ENCODE measurements at regions not wholly inside any gene's neighbourhood (a gene's known extent, or its start where the extent isn't known, plus 50 kb on each side); places are given as distances from the start of the nearest gene placed in this dataset.

DNA sequence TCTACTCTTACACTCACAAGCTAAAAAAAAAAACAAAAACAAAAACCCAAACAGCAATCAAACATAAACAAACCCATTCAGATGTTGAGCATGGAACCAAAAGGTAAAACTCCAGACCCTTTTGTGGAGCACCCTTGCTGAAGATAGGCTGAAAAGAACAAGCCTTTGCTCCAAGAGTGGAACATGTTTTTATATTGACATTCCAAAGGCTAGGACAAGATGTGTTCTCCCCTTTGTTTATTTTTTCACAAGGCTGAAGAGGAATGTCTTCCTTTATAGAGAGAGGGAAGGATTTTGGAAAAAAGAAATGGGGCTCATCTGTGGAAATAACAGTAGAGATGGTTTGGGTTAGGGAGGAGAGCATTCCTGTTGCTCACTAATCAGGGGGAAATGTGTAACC lies 87.2 kb upstream of the ELMO1 start:
- TF ChIP-seq, protein P1, sequence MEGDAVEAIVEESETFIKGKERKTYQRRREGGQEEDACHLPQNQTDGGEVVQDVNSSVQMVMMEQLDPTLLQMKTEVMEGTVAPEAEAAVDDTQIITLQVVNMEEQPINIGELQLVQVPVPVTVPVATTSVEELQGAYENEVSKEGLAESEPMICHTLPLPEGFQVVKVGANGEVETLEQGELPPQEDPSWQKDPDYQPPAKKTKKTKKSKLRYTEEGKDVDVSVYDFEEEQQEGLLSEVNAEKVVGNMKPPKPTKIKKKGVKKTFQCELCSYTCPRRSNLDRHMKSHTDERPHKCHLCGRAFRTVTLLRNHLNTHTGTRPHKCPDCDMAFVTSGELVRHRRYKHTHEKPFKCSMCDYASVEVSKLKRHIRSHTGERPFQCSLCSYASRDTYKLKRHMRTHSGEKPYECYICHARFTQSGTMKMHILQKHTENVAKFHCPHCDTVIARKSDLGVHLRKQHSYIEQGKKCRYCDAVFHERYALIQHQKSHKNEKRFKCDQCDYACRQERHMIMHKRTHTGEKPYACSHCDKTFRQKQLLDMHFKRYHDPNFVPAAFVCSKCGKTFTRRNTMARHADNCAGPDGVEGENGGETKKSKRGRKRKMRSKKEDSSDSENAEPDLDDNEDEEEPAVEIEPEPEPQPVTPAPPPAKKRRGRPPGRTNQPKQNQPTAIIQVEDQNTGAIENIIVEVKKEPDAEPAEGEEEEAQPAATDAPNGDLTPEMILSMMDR (IDR thresholded peaks at IDR 0.05) = no peak
- H3K36me3 Mint-ChIP-seq (ENCODE audit: unreplicated experiment) = no peaks in the 10 kb centered on the region
- no peaks in the 10 kb centered on the region for H3K4me1 Mint-ChIP-seq (ENCODE audit: unreplicated experiment)
- H3K27me3 Mint-ChIP-seq (ENCODE audit: unreplicated experiment) = no peaks in the 10 kb centered on the region
- H3K27ac Mint-ChIP-seq (ENCODE audit: unreplicated experiment) = no peak overlapping the region
- H3K4me3 Mint-ChIP-seq (ENCODE audit: unreplicated experiment) = no peak overlapping the region
- peaks cover 9% of the 10 kb centered on the region for H3K9me3 Mint-ChIP-seq (ENCODE audit: unreplicated experiment)
- DNase-seq (ENCODE audit: extremely low spot score, unreplicated experiment) = no peak

DNA sequence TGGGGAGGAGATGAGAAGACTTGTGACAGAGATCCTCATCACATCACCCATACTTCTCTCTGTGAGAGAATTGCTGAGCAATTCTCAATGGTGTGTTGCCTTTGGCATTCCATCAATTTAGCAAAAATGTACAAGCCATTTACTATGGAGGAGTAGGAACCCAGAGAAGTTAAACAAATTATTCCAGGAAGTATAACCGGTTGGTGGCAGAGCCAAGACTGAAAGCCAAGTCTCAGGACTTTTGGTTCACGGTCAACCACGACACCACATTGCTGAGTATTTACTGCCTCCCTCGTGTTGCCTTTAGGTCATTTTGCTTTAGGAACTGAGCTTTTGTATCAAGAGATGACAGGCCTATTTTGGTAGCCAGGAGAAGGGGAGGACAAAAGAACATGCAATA lies 88.0 kb upstream of the ELMO1 start:
- Mint-ChIP-seq H3K9me3 (ENCODE audit: unreplicated experiment) (peaks cover 9% of the 10 kb centered on the region), H3K27me3 (ENCODE audit: unreplicated experiment) (no peaks in the 10 kb centered on the region), H3K27ac (ENCODE audit: unreplicated experiment) (no peak overlapping the region), H3K36me3 (ENCODE audit: unreplicated experiment) (no peaks in the 10 kb centered on the region), H3K4me3 (ENCODE audit: unreplicated experiment) (no peak overlapping the region), H3K4me1 (ENCODE audit: unreplicated experiment) (no peaks in the 10 kb centered on the region)
- TF ChIP-seq, protein P1 (IDR thresholded peaks at IDR 0.05) = no peak
- DNase-seq (ENCODE audit: extremely low spot score, unreplicated experiment) = no peak

DNA sequence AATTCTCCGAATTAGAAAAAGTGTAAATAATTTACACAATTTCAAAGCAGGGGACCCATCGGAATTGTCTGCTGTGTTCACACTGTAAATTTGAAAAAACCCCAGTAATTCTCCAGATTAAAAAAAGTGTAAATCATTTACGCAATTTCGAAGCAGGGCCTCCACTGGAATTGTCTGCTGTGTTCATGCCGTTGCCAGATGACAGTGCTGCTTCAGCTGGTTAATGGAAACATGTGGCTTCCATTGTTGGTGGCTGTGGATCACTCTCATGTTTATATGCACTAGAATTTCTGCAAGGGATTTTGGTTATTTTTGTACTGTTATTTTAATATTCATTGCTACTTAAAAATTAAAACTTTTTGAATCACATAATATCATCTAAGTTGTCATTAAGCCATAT lies 88.8 kb upstream of the ELMO1 start:
- no peaks in the 10 kb centered on the region for H3K36me3 Mint-ChIP-seq (ENCODE audit: unreplicated experiment)
- H3K27me3 Mint-ChIP-seq (ENCODE audit: unreplicated experiment) = no peaks in the 10 kb centered on the region
- H3K27ac Mint-ChIP-seq (ENCODE audit: unreplicated experiment) = no peak overlapping the region
- no peak for DNase-seq (ENCODE audit: extremely low spot score, unreplicated experiment)
- TF ChIP-seq, protein P1 (IDR thresholded peaks at IDR 0.05) = no peak
- H3K4me3 Mint-ChIP-seq (ENCODE audit: unreplicated experiment) = no peak overlapping the region
- H3K9me3 Mint-ChIP-seq (ENCODE audit: unreplicated experiment) = peaks cover 9% of the 10 kb centered on the region
- H3K4me1 Mint-ChIP-seq (ENCODE audit: unreplicated experiment) = no peaks in the 10 kb centered on the region

- H3K4me3 Mint-ChIP-seq (ENCODE audit: unreplicated experiment) = no peak overlapping the region
- no peaks in the 10 kb centered on the region for H3K36me3 Mint-ChIP-seq (ENCODE audit: unreplicated experiment)
- TF ChIP-seq, protein P1 (IDR thresholded peaks at IDR 0.05) = no peak
- H3K4me1 Mint-ChIP-seq (ENCODE audit: unreplicated experiment) = no peaks in the 10 kb centered on the region
- peaks cover 5% of the 10 kb centered on the region for H3K9me3 Mint-ChIP-seq (ENCODE audit: unreplicated experiment)
- no peak for DNase-seq (ENCODE audit: extremely low spot score, unreplicated experiment)
- no peak overlapping the region for H3K27ac Mint-ChIP-seq (ENCODE audit: unreplicated experiment)
- H3K27me3 Mint-ChIP-seq (ENCODE audit: unreplicated experiment) = no peaks in the 10 kb centered on the region
These were observed 90.3 kb upstream of the ELMO1 start for GRCh38 chr7:37538945-37539344.

DNA sequence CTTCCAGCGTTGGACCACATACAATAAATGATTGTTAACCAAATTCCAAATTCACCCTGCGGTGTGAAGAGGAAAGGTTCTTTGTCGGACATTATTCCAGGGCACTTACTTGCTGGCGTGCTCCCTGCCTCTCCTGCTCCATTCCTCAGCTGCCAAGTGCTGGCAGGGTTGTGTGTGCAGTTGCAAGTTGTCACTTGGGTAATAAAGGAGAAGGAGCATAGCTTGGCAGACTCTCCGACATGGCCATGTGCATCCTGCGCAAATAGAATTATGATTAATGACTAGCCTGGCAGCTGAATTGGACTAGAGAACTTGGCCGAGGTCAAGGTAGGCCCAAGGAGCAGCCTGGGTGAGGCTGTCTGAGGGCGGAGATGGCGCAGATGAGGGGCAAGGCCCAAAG lies 92.3 kb upstream of the ELMO1 start:
- H3K36me3 Mint-ChIP-seq (ENCODE audit: unreplicated experiment) = no peaks in the 10 kb centered on the region
- H3K9me3 Mint-ChIP-seq (ENCODE audit: unreplicated experiment) = peaks cover 5% of the 10 kb centered on the region
- no peaks in the 10 kb centered on the region for H3K27me3 Mint-ChIP-seq (ENCODE audit: unreplicated experiment)
- H3K4me1 Mint-ChIP-seq (ENCODE audit: unreplicated experiment) = no peaks in the 10 kb centered on the region
- DNase-seq (ENCODE audit: extremely low spot score, unreplicated experiment) = no peak
- TF ChIP-seq, protein P1 (IDR thresholded peaks at IDR 0.05) = no peak
- no peak overlapping the region for H3K4me3 Mint-ChIP-seq (ENCODE audit: unreplicated experiment)
- no peak overlapping the region for H3K27ac Mint-ChIP-seq (ENCODE audit: unreplicated experiment)

Data from osteocyte (in vitro differentiated cells).